GM12865 (cell line): ENCODE measurements at regions not wholly inside any gene's neighbourhood (a gene's known extent, or its start where the extent isn't known, plus 50 kb on each side); places are given as distances from the start of the nearest gene placed in this dataset.
"Not testable (repeated sequence)": the region's sequence is repeated elsewhere in the genome, so short reads cannot be mapped to it uniquely, and the experiment has no call there.

ENCODE experiments used
- DNase-seq: peaks from one replicate; pipeline ENCODE4 v3.0.0; 2010; ENCODE audit warnings: low read depth
- H3K4me3 ChIP-seq: 2 replicates; pipeline ENCODE4 v1.5.1; 2011; ENCODE audit warnings: mild to moderate bottlenecking, low read depth, low read length, control low read depth
- TF ChIP-seq, protein P1 (sequence below): IDR thresholded peaks from 2 replicates; pipeline ENCODE4 v1.5.1; 2011; ENCODE audit warnings: low read length, control low read depth, low read depth, inconsistent platforms; ENCODE audit not compliant: insufficient read depth; ENCODE audit errors: missing control alignments

GRCh38 chr21:18548249-18548648 lies 144.7 kb upstream of the TMPRSS15 start:
- TF ChIP-seq, protein P1, sequence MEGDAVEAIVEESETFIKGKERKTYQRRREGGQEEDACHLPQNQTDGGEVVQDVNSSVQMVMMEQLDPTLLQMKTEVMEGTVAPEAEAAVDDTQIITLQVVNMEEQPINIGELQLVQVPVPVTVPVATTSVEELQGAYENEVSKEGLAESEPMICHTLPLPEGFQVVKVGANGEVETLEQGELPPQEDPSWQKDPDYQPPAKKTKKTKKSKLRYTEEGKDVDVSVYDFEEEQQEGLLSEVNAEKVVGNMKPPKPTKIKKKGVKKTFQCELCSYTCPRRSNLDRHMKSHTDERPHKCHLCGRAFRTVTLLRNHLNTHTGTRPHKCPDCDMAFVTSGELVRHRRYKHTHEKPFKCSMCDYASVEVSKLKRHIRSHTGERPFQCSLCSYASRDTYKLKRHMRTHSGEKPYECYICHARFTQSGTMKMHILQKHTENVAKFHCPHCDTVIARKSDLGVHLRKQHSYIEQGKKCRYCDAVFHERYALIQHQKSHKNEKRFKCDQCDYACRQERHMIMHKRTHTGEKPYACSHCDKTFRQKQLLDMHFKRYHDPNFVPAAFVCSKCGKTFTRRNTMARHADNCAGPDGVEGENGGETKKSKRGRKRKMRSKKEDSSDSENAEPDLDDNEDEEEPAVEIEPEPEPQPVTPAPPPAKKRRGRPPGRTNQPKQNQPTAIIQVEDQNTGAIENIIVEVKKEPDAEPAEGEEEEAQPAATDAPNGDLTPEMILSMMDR: no peak
- DNase-seq: no peak
- no peak overlapping the region for H3K4me3 ChIP-seq

GRCh38 chr21:18549214-18549905 lies 145.8 kb upstream of the TMPRSS15 start:
- no peak overlapping the region for H3K4me3 ChIP-seq
- TF ChIP-seq, protein P1: no peak
- no peak for DNase-seq

DNA sequence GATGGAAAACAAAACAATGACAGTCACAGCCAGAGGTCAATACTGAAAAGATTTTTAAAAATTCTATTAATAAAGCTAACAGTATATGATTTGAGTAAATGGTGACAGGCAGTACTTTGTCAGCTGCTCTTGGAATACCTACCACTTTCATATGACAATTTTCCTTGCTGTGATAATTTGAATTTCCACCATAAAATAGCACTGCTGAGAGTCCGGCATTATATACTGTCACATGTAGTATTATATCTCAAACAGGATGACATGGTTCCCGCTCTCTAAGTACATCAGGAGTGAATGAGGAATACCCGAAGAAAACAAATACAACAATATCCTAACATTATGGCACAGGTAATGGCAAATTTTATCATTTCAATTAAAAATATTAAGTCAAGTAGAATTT lies 146.8 kb upstream of the TMPRSS15 start:
- H3K4me3 ChIP-seq: no peak overlapping the region
- no peak for DNase-seq
- TF ChIP-seq, protein P1: no peak

- TF ChIP-seq, protein P1: no peak
- H3K4me3 ChIP-seq: no peak overlapping the region
- no peak for DNase-seq
Measured at GRCh38 chr21:18553786-18554185, 150.2 kb upstream of the TMPRSS15 start.

- not testable (repeated sequence) for DNase-seq, H3K4me3 ChIP-seq
Measured at GRCh38 chr21:18567770-18568169, 164.2 kb upstream of the TMPRSS15 start.

DNA sequence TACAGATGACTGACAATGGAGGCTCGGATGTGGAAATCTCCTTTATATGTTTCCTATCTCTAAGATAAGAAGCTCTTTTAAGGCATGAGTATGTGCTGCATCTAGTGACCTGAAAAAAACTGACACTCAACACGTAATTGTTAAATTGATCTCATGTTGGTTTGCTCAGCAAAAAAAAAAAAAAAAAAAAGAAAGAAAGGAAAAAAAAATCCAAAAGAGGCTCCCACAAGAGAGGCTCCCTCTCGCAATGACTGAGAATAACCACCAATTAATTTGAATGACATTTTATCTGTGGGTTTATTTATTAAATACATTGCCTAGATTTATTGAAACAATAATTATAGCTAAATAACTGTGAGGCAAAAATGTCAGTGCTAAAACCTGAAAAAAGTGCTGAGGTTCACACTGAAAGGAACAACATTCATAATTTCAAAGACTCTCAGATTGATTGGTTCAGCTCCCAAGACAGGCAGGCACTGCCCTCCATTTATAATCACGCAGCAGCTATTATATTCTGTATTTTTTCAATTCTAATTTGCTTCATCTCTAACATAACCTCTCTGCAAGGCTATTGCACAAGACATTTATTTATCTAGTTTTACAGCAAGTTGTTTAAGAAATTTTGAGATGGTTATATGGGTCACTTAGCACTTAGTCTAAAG lies 184.5 kb upstream of the TMPRSS15 start:
- no peak overlapping the region for H3K4me3 ChIP-seq

GRCh38 chr21:18601146-18601545 lies 197.6 kb upstream of the TMPRSS15 start:
- DNase-seq: no peak
- TF ChIP-seq, protein P1: no peak

More for the DNA sequence above, 184.5 kb upstream of the TMPRSS15 start:
- DNase-seq: no peak
- TF ChIP-seq, protein P1: no peak

More at GRCh38 chr21:18601146-18601545, 197.6 kb upstream of the TMPRSS15 start:
- no peak overlapping the region for H3K4me3 ChIP-seq
